ENCODE measurements at regions not wholly inside any gene's neighbourhood (a gene's known extent, or its start where the extent isn't known, plus 50 kb on each side); places are given as distances from the start of the nearest gene placed in this dataset.

DNA sequence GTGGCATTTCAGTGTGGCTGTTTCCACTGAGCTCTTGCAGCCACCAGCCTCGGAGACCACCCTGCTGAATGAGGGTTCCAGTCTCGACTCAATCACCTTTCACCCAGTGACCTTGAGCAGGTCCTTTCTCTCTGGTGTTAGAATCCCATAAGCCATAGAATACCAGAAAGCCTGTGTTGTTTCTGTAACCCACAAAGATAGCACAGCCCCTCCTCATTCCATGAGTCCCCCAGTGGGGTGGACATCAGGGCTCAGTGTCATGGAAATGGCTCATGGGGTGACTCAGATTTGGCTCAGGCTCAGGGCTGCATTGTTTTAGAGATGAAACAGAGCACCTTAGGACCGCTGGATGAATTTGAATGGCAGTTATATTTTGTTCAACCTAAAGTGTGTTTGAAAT lies 171.5 kb downstream of the PTPN11 start:
- no peak for ATAC-seq
- TF ChIP-seq CSRNP3 (CRISPR knock-in tag; IDR thresholded peaks at IDR 0.05) (no peak), BACH2 (CRISPR knock-in tag; IDR thresholded peaks at IDR 0.05; ENCODE audit: borderline replicate concordance) (no peak), RARB (CRISPR knock-in tag; IDR thresholded peaks at IDR 0.05) (no peak), PPARA (CRISPR knock-in tag; IDR thresholded peaks at IDR 0.05; ENCODE audit: borderline replicate concordance) (no peak), TSHZ2 (CRISPR knock-in tag; IDR thresholded peaks at IDR 0.05) (no peak), ZNF70 (CRISPR knock-in tag; IDR thresholded peaks at IDR 0.05) (no peak), ZNF565 (CRISPR knock-in tag; conservative IDR thresholded peaks at IDR 0.05; ENCODE audit: low read depth) (no peak), ARNTL (CRISPR knock-in tag; IDR thresholded peaks at IDR 0.05; ENCODE audit: borderline replicate concordance, low read depth) (no peak), ZC3H10 (CRISPR knock-in tag; IDR thresholded peaks at IDR 0.05) (no peak), TOX (CRISPR knock-in tag; IDR thresholded peaks at IDR 0.05; ENCODE audit: borderline replicate concordance) (no peak), ZFP30 (CRISPR knock-in tag; IDR thresholded peaks at IDR 0.05) (no peak), ZNF8 (CRISPR knock-in tag; IDR thresholded peaks at IDR 0.05) (no peak), GLIS3 (CRISPR knock-in tag; IDR thresholded peaks at IDR 0.05) (no peak), ESRRG (CRISPR knock-in tag; IDR thresholded peaks at IDR 0.05) (no peak), CSDC2 (CRISPR knock-in tag; IDR thresholded peaks at IDR 0.05) (no peak)
- TF ChIP-seq, protein P1, sequence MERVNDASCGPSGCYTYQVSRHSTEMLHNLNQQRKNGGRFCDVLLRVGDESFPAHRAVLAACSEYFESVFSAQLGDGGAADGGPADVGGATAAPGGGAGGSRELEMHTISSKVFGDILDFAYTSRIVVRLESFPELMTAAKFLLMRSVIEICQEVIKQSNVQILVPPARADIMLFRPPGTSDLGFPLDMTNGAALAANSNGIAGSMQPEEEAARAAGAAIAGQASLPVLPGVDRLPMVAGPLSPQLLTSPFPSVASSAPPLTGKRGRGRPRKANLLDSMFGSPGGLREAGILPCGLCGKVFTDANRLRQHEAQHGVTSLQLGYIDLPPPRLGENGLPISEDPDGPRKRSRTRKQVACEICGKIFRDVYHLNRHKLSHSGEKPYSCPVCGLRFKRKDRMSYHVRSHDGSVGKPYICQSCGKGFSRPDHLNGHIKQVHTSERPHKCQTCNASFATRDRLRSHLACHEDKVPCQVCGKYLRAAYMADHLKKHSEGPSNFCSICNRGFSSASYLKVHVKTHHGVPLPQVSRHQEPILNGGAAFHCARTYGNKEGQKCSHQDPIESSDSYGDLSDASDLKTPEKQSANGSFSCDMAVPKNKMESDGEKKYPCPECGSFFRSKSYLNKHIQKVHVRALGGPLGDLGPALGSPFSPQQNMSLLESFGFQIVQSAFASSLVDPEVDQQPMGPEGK (CRISPR knock-in tag; IDR thresholded peaks at IDR 0.05; ENCODE audit: borderline replicate concordance) = no peak

GRCh38 chr12:112591488-112591887 lies 172.7 kb downstream of the PTPN11 start:
- no peak for ATAC-seq
- no peak for TF ChIP-seq RARB (CRISPR knock-in tag; IDR thresholded peaks at IDR 0.05)
- no peak for TF ChIP-seq TOX (CRISPR knock-in tag; IDR thresholded peaks at IDR 0.05; ENCODE audit: borderline replicate concordance)
- no peak for TF ChIP-seq OSR1 (CRISPR knock-in tag; IDR thresholded peaks at IDR 0.05)
- TF ChIP-seq CREB5 (CRISPR knock-in tag; IDR thresholded peaks at IDR 0.05; ENCODE audit: low read depth) = no peak
- no peak for TF ChIP-seq ZFP3 (CRISPR knock-in tag; IDR thresholded peaks at IDR 0.05)
- no peak for TF ChIP-seq ARNTL (CRISPR knock-in tag; IDR thresholded peaks at IDR 0.05; ENCODE audit: borderline replicate concordance, low read depth)
- TF ChIP-seq ISL1 (CRISPR knock-in tag; IDR thresholded peaks at IDR 0.05) = no peak
- TF ChIP-seq TSHZ2 (CRISPR knock-in tag; IDR thresholded peaks at IDR 0.05) = no peak
- TF ChIP-seq ZNF70 (CRISPR knock-in tag; IDR thresholded peaks at IDR 0.05) = no peak
- TF ChIP-seq ESRRG (CRISPR knock-in tag; IDR thresholded peaks at IDR 0.05) = no peak
- no peak for TF ChIP-seq BACH2 (CRISPR knock-in tag; IDR thresholded peaks at IDR 0.05; ENCODE audit: borderline replicate concordance)
- TF ChIP-seq, protein P2, sequence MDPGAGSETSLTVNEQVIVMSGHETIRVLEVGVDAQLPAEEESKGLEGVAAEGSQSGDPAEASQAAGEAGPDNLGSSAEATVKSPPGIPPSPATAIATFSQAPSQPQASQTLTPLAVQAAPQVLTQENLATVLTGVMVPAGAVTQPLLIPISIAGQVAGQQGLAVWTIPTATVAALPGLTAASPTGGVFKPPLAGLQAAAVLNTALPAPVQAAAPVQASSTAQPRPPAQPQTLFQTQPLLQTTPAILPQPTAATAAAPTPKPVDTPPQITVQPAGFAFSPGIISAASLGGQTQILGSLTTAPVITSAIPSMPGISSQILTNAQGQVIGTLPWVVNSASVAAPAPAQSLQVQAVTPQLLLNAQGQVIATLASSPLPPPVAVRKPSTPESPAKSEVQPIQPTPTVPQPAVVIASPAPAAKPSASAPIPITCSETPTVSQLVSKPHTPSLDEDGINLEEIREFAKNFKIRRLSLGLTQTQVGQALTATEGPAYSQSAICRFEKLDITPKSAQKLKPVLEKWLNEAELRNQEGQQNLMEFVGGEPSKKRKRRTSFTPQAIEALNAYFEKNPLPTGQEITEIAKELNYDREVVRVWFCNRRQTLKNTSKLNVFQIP (CRISPR knock-in tag; IDR thresholded peaks at IDR 0.05; ENCODE audit: borderline replicate concordance, low read depth) = no peak
- no peak for TF ChIP-seq ZFP30 (CRISPR knock-in tag; IDR thresholded peaks at IDR 0.05)
- TF ChIP-seq PPARA (CRISPR knock-in tag; IDR thresholded peaks at IDR 0.05; ENCODE audit: borderline replicate concordance) = no peak
- TF ChIP-seq CSRNP3 (CRISPR knock-in tag; IDR thresholded peaks at IDR 0.05) = no peak
- TF ChIP-seq GLIS3 (CRISPR knock-in tag; IDR thresholded peaks at IDR 0.05) = no peak

Data from SK-N-SH treated with all-trans-retinoic acid at 6 μM for 48 hours (cell line).